ENCODE measurements at regions not wholly inside any gene's neighbourhood (a gene's known extent, or its start where the extent isn't known, plus 50 kb on each side); places are given as distances from the start of the nearest gene placed in this dataset.

DNA sequence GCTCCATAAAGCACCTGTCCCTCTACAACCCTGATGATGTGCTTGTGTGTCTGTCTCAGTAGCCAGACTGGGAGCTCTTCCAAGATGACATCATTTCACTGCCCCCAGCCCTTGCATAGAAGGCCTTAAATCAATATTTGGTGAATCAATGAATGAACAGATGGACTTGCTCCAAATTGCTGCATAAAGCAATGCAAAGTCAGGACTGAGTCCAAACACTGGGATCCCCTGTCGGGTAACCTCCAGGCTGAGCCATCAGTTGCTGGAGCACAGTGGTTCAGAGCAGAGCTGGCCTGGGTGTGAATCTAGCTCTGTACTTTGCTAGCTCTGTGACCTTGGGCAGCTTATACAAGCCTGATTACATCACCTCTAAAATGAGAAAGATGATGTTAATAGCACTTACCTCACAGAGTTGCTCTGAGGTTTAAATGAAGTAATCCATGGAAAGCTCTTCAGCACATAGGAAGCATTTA, 120.3 kb upstream of the VASH1 start:
- no peak for TF ChIP-seq EZH2phosphoT487 (IDR thresholded peaks at IDR 0.05; ENCODE audit: borderline replicate concordance, low read depth)
- TF ChIP-seq, protein P1, sequence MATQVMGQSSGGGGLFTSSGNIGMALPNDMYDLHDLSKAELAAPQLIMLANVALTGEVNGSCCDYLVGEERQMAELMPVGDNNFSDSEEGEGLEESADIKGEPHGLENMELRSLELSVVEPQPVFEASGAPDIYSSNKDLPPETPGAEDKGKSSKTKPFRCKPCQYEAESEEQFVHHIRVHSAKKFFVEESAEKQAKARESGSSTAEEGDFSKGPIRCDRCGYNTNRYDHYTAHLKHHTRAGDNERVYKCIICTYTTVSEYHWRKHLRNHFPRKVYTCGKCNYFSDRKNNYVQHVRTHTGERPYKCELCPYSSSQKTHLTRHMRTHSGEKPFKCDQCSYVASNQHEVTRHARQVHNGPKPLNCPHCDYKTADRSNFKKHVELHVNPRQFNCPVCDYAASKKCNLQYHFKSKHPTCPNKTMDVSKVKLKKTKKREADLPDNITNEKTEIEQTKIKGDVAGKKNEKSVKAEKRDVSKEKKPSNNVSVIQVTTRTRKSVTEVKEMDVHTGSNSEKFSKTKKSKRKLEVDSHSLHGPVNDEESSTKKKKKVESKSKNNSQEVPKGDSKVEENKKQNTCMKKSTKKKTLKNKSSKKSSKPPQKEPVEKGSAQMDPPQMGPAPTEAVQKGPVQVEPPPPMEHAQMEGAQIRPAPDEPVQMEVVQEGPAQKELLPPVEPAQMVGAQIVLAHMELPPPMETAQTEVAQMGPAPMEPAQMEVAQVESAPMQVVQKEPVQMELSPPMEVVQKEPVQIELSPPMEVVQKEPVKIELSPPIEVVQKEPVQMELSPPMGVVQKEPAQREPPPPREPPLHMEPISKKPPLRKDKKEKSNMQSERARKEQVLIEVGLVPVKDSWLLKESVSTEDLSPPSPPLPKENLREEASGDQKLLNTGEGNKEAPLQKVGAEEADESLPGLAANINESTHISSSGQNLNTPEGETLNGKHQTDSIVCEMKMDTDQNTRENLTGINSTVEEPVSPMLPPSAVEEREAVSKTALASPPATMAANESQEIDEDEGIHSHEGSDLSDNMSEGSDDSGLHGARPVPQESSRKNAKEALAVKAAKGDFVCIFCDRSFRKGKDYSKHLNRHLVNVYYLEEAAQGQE (IDR thresholded peaks at IDR 0.05; ENCODE audit: low read depth, low read length) = no peak
- TF ChIP-seq, protein P2, sequence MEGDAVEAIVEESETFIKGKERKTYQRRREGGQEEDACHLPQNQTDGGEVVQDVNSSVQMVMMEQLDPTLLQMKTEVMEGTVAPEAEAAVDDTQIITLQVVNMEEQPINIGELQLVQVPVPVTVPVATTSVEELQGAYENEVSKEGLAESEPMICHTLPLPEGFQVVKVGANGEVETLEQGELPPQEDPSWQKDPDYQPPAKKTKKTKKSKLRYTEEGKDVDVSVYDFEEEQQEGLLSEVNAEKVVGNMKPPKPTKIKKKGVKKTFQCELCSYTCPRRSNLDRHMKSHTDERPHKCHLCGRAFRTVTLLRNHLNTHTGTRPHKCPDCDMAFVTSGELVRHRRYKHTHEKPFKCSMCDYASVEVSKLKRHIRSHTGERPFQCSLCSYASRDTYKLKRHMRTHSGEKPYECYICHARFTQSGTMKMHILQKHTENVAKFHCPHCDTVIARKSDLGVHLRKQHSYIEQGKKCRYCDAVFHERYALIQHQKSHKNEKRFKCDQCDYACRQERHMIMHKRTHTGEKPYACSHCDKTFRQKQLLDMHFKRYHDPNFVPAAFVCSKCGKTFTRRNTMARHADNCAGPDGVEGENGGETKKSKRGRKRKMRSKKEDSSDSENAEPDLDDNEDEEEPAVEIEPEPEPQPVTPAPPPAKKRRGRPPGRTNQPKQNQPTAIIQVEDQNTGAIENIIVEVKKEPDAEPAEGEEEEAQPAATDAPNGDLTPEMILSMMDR (IDR thresholded peaks at IDR 0.05) = no peak
- no peak for TF ChIP-seq TAF1 (IDR thresholded peaks at IDR 0.05; ENCODE audit: borderline replicate concordance, low read depth, low read length)
- no peak for TF ChIP-seq TCF12 (IDR thresholded peaks at IDR 0.05)
- TF ChIP-seq SIN3A (IDR thresholded peaks at IDR 0.05; ENCODE audit: borderline replicate concordance, low read depth, low read length) = no peak
- no peak for TF ChIP-seq POLR2AphosphoS5 (IDR thresholded peaks at IDR 0.05; ENCODE audit: low read depth, low read length)
- no peak for TF ChIP-seq MEF2A (IDR thresholded peaks at IDR 0.05; ENCODE audit: borderline replicate concordance, low read depth)
- TF ChIP-seq MXI1 (IDR thresholded peaks at IDR 0.05; ENCODE audit: low read depth, low read length) = no peak
- no peak for TF ChIP-seq TEAD4 (IDR thresholded peaks at IDR 0.05; ENCODE audit: borderline replicate concordance, insufficient read depth)
- TF ChIP-seq NRF1 (IDR thresholded peaks at IDR 0.05; ENCODE audit: low read depth, low read length) = no peak
